A549 (cell line): ENCODE measurements at regions not wholly inside any gene's neighbourhood (a gene's known extent, or its start where the extent isn't known, plus 50 kb on each side); places are given as distances from the start of the nearest gene placed in this dataset.

Experiments
- ATAC-seq, 2 experiments: fragments of 200-7000 bp in 1 of 2; fragments of >200 bp in 1 of 2; cut with Nextera tagmentation in 1 of 2; cut with Tn5 transposase in 1 of 2; 3 replicates each; pipeline versions ENCODE4 v1.8.0 to v1.9.1; 2018 to 2020; ENCODE audit warnings: mild to moderate bottlenecking in 1 of 2, moderate library complexity in 1 of 2
- CTCF ChIA-PET: fragments of 300-600 bp; sonication (Branson Sonifier 250); formaldehyde crosslinking; extraction: SDS; loops from one replicate; lab custom pipeline; 2021; ENCODE audit warnings: antibody characterized with exemption, inconsistent platforms; lab: Yijun Ruan, JAX
- POLR2A ChIA-PET: fragments of 350-600 bp; formaldehyde crosslinking; extraction: SDS; loops from one replicate; lab custom pipeline; 2021; ENCODE audit warnings: antibody characterized with exemption, inconsistent platforms; lab: Yijun Ruan, JAX
- DNase-seq, 2 experiments: peaks; one replicate each; pipeline versions ENCODE4 v3.0.0 to v3.0.0-alpha.2; 2011 to 2016; ENCODE audit warnings: low read depth in 1 of 2, low spot score in 1 of 2
- FAIRE-seq: peaks from 2 replicates; lab custom pipeline; 2011; peaks lifted over from hg19 to GRCh38; lab: Jason Lieb, UNC
- H3K27ac ChIP-seq, 2 experiments: fragments of >200 bp; sonication (Bioruptor Twin); formaldehyde crosslinking; 3 replicates each; pipeline ENCODE4 v1.5.1; 2016 to 2017
- H3K4me1 ChIP-seq: fragments of >200 bp; sonication (Bioruptor Twin); formaldehyde crosslinking; 3 replicates; pipeline ENCODE4 v1.6.1; 2016
- H3K4me2 ChIP-seq: fragments of >200 bp; sonication (Bioruptor Twin); formaldehyde crosslinking; 3 replicates; pipeline ENCODE4 v1.6.1; 2016
- H3K4me3 ChIP-seq: fragments of >200 bp; sonication (Bioruptor Twin); formaldehyde crosslinking; 3 replicates; pipeline ENCODE4 v1.5.1; 2016
- H3K9me3 ChIP-seq: fragments of >200 bp; sonication (Bioruptor Twin); formaldehyde crosslinking; 3 replicates; pipeline ENCODE4 v1.6.1; 2016
- BHLHE40 ChIP-seq: IDR thresholded peaks from 2 replicates; pipeline ENCODE4 v1.6.1; 2012; ENCODE audit warnings: low read depth, low read length, inconsistent platforms
- CBX8 ChIP-seq: fragments of 200-600 bp; sonication (generic); IDR thresholded peaks from 2 replicates; pipeline ENCODE4 v1.6.1; 2016
- EHF ChIP-seq: fragments of 250-450 bp; sonication (Bioruptor Pico); IDR thresholded peaks from 2 replicates; pipeline ENCODE4 v1.5.0; 2020; ENCODE audit warnings: mild to moderate bottlenecking
- EHMT2 ChIP-seq: fragments of 200-600 bp; sonication (generic); IDR thresholded peaks from 2 replicates; pipeline ENCODE4 v1.6.1; 2016; ENCODE audit warnings: antibody characterized with exemption, low read depth, mild to moderate bottlenecking, moderate library complexity
- HOXB5 ChIP-seq: fragments of 250-450 bp; sonication (Bioruptor Pico); IDR thresholded peaks from 2 replicates; pipeline ENCODE4 v1.5.0; 2020; ENCODE audit warnings: mild to moderate bottlenecking, moderate library complexity
- JUN ChIP-seq, 2 experiments: fragments of >200 bp; sonication (Bioruptor Twin); formaldehyde crosslinking; IDR thresholded peaks; 2 replicates in 1 of 2; 3 replicates in 1 of 2; pipeline ENCODE4 v1.6.1; 2016 to 2017
- JUNB ChIP-seq: fragments of >200 bp; sonication (Bioruptor Twin); formaldehyde crosslinking; IDR thresholded peaks from 2 replicates; pipeline ENCODE4 v1.6.1; 2016
- KDM1A ChIP-seq: fragments of 200-600 bp; sonication (generic); IDR thresholded peaks from 2 replicates; pipeline ENCODE4 v1.6.1; 2016; ENCODE audit warnings: low read depth, mild to moderate bottlenecking
- KDM5A ChIP-seq: fragments of 200-600 bp; sonication (generic); IDR thresholded peaks from 2 replicates; pipeline ENCODE4 v1.6.1; 2016; ENCODE audit warnings: antibody characterized with exemption, mild to moderate bottlenecking
- MAFK ChIP-seq: fragments of 450-650 bp; IDR thresholded peaks from 2 replicates; pipeline ENCODE4 v1.6.1; 2014; ENCODE audit not compliant: partially characterized antibody
- MAZ ChIP-seq: fragments of 150-350 bp; IDR thresholded peaks from 2 replicates; pipeline ENCODE4 v1.6.1; 2014; ENCODE audit warnings: antibody characterized with exemption, low read depth, low read length, borderline replicate concordance
- MYC ChIP-seq: IDR thresholded peaks from 2 replicates; pipeline ENCODE4 v1.6.1; 2012; ENCODE audit warnings: mild to moderate bottlenecking, inconsistent platforms, low read length, improper control_type of control experiment, borderline replicate concordance
- PHF8 ChIP-seq: fragments of 200-600 bp; sonication (generic); IDR thresholded peaks from 2 replicates; pipeline ENCODE4 v1.6.1; 2016; ENCODE audit warnings: low read depth, mild to moderate bottlenecking, antibody characterized with exemption, moderate library complexity, borderline replicate concordance
- RAD21 ChIP-seq, 2 experiments: fragments of >200 bp in 1 of 2; sonication (Bioruptor Twin) in 1 of 2; formaldehyde crosslinking in 1 of 2; IDR thresholded peaks in 1 of 2; conservative IDR thresholded peaks in 1 of 2; 2 replicates in 1 of 2; 3 replicates in 1 of 2; pipeline ENCODE4 v1.6.1; 2012 to 2018; ENCODE audit warnings: inconsistent platforms in 1 of 2
- ZC3H11A ChIP-seq: fragments of 450-650 bp; IDR thresholded peaks from 2 replicates; pipeline ENCODE4 v1.6.1; 2014; ENCODE audit warnings: antibody characterized with exemption, mild to moderate bottlenecking
- ZFP36 ChIP-seq: fragments of 450-650 bp; IDR thresholded peaks from 2 replicates; pipeline ENCODE4 v1.6.1; 2014; ENCODE audit warnings: borderline replicate concordance; ENCODE audit not compliant: partially characterized antibody
- ZSCAN20 ChIP-seq: fragments of 250-450 bp; sonication (Bioruptor Pico); IDR thresholded peaks from 2 replicates; pipeline ENCODE4 v1.8.0; 2022; ENCODE audit warnings: mild to moderate bottlenecking, moderate library complexity
- WGBS: methylation state at CpG from one replicate; pipeline ENCODE4 v1.1.6; 2017; ENCODE audit errors: missing lambda C conversion rate; 5-methylcytosine and 5-hydroxymethylcytosine counted together
- TF ChIP-seq, protein P1 (sequence below): fragments of 450-650 bp; IDR thresholded peaks from 2 replicates; pipeline ENCODE4 v1.6.1; 2014; ENCODE audit warnings: antibody characterized with exemption
- TF ChIP-seq, protein P2 (sequence below): fragments of 150-350 bp; IDR thresholded peaks from 2 replicates; pipeline ENCODE4 v1.6.1; 2014; ENCODE audit warnings: low read depth, mild to moderate bottlenecking, low read length

DNA sequence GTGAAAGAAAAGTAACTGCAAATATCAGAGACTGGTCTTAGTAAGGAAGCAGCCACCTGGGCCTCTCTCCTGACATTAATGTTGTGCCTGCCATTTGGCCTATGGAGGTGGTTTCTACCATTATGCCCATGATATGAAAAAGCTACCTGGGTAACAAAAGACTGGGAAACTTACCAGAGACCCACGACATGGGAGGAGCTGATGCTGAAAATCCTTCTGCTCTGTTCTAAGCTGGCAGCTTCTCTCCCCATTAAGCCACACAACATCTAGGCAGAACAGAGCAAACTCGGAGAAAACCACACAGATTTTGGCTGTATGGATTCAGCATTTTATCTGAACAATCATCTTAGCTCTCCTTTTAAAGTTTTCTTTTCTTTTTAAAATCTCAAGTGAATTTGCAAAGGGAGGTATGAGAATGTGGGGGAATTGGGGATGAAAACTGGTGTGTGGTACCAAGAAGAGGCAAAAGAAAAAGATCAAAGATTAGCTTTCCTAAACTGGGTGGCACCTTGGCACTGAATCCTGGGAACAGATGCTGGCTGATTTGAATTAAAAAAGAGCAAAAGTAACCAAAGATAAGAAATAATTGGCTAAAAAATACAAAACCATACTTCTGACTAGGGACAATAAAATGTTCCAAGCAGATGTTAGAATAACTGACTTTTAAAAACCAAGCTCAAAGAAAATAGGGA, 128.6 kb upstream of the ANKRD1 start:
- no peaks in the 10 kb centered on the region for H3K4me1 ChIP-seq
- no peak overlapping the region for H3K27ac ChIP-seq
- no peaks in the 10 kb centered on the region for H3K9me3 ChIP-seq
- FAIRE-seq: no peak
- no peak for DNase-seq
- POLR2A ChIA-PET: no interaction called here
- ATAC-seq: no peak
- CTCF ChIA-PET: interaction anchor here (0.7 to 1.9 kb wide), 4 partner anchors 8 to 202 kb away, joined by 3 to 4 read pairs (median 4); no protein-coding TSS in a partner anchor
- no peak overlapping the region for H3K4me3 ChIP-seq
- TF ChIP-seq MYC (no peak), JUN (IDR thresholded peaks at IDR 0.05) (no peak), HOXB5 (no peak)
- no peak overlapping the region for H3K4me2 ChIP-seq
- 33% methylated on average over 2 of the region's 2 CpGs for WGBS

DNA sequence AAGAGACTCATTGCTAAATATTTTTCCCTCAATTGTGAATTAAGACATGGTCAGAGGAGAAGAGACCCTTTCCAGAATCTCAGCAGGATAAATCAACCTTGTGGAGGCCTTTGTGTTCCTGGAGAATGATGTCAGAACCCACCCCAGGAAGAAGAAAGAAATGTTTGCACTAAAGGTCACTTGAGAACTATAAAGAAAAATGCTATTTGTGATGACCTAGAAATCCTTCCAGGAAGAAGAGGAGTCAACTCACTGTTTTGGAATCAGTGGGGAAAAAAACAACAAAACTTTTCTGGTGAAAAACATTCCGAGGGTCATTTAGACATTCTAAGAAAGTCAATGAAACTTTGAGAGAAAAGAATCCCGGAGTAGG, 129.1 kb upstream of the ANKRD1 start:
- ATAC-seq (no peak), FAIRE-seq (no peak), DNase-seq (no peak)
- 79% methylated on average over 2 of the region's 2 CpGs for WGBS
- no peak overlapping the region for H3K4me3 ChIP-seq
- POLR2A ChIA-PET: no interaction called here
- H3K4me2 ChIP-seq: no peak overlapping the region
- H3K9me3 ChIP-seq: no peaks in the 10 kb centered on the region
- no peaks in the 10 kb centered on the region for H3K4me1 ChIP-seq
- CTCF ChIA-PET: interaction anchor here (1.2 to 1.9 kb wide), 2 partner anchors 56 to 201 kb away, joined by 4 read pairs; no protein-coding TSS in a partner anchor
- TF ChIP-seq RAD21 (conservative IDR thresholded peaks at IDR 0.05 in 1 of 2, IDR thresholded peaks at IDR 0.05 in 1 of 2): no peak
- TF ChIP-seq, all 56 proteins: peak for 0
- no peak overlapping the region for H3K27ac ChIP-seq

DNA sequence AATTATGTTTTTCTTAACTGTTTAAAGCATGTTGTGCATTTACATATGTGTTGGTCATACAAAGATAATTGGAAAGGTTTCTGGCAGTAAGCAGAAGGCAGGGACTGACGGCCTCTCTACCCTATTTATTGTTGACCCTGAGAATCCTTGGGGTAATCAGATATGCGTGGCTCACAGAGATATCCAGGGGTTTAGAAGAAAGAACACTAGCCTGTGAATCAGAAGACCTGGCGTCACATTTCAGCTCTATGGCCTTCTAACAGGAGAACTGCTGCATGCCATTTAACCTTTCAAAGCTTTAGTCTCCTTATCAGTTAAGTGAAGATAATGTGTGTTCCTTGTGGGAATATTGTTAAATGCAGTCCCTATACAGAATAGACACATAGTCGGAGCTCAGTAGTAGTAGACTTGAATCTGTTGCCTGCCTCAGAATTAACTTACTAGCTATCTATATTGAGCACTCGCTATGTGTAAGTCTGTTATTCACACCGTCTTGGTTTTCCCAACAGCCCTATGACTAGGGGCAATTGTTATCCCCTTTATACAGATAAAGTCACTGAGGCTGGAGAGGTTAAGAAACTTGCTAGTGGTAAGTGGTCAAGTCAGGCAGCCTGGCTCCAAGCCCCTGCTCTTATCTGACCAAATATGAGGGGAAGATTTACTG, 129.6 kb upstream of the ANKRD1 start:
- no peak for TF ChIP-seq MAFK
- TF ChIP-seq JUNB: no peak
- TF ChIP-seq PHF8: no peak
- no peak for TF ChIP-seq BHLHE40
- no peak for TF ChIP-seq EHMT2
- TF ChIP-seq, protein P1, sequence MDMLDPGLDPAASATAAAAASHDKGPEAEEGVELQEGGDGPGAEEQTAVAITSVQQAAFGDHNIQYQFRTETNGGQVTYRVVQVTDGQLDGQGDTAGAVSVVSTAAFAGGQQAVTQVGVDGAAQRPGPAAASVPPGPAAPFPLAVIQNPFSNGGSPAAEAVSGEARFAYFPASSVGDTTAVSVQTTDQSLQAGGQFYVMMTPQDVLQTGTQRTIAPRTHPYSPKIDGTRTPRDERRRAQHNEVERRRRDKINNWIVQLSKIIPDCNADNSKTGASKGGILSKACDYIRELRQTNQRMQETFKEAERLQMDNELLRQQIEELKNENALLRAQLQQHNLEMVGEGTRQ: no peak
- TF ChIP-seq ZC3H11A: no peak
- no peak for TF ChIP-seq EHF (CRISPR knock-in tag)
- no peak for TF ChIP-seq CBX8
- no peak overlapping the region for H3K27ac ChIP-seq
- ATAC-seq (no peak), DNase-seq (no peak), FAIRE-seq (no peak)
- H3K9me3 ChIP-seq: no peaks in the 10 kb centered on the region
- no peak overlapping the region for H3K4me3 ChIP-seq
- no peak overlapping the region for H3K4me2 ChIP-seq
- POLR2A ChIA-PET: no interaction called here
- 84% methylated on average over 6 of the region's 6 CpGs for WGBS
- CTCF ChIA-PET: interaction anchor here (1.2 to 1.9 kb wide), 2 partner anchors 56 to 200 kb away, joined by 4 read pairs; no protein-coding TSS in a partner anchor
- no peaks in the 10 kb centered on the region for H3K4me1 ChIP-seq

DNA sequence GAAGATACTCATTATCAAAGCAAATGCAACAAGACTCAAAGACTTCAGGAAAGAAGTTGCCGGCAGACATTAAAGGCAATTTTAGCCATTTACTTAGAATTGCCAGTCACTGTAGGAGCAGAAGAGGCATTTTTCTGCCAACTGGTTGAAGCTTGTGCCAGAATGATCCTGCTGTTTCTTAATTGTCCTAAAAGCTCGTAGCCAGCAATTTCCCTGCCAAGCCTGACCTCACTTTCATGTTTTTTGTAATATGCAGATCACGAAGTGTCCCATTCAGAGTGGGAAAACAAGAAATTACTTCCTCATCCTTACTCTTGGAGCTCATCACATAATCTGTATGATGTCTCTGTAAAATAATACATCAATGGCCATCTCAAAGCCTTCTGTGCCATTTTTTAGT, 130.9 kb upstream of the ANKRD1 start:
- H3K4me3 ChIP-seq: no peak overlapping the region
- H3K27ac ChIP-seq: no peak overlapping the region
- 57% methylated on average over 3 of the region's 3 CpGs for WGBS
- POLR2A ChIA-PET: no interaction called here
- TF ChIP-seq ZFP36 (no peak), KDM1A (no peak), ZSCAN20 (CRISPR knock-in tag) (no peak), MAZ (no peak), MAFK (no peak), KDM5A (no peak)
- TF ChIP-seq, protein P2, sequence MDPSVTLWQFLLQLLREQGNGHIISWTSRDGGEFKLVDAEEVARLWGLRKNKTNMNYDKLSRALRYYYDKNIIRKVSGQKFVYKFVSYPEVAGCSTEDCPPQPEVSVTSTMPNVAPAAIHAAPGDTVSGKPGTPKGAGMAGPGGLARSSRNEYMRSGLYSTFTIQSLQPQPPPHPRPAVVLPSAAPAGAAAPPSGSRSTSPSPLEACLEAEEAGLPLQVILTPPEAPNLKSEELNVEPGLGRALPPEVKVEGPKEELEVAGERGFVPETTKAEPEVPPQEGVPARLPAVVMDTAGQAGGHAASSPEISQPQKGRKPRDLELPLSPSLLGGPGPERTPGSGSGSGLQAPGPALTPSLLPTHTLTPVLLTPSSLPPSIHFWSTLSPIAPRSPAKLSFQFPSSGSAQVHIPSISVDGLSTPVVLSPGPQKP: no peak
- FAIRE-seq (no peak), ATAC-seq (no peak), DNase-seq (no peak)
- no peaks in the 10 kb centered on the region for H3K9me3 ChIP-seq
- no peak overlapping the region for H3K4me2 ChIP-seq
- no peaks in the 10 kb centered on the region for H3K4me1 ChIP-seq
- CTCF ChIA-PET: interaction anchor here (1.4 kb wide), 1 partner anchor 9 kb away, joined by 7 read pairs; no protein-coding TSS in a partner anchor
